ENCODE measurements at regions not wholly inside any gene's neighbourhood (a gene's known extent, or its start where the extent isn't known, plus 50 kb on each side); places are given as distances from the start of the nearest gene placed in this dataset.

DNA sequence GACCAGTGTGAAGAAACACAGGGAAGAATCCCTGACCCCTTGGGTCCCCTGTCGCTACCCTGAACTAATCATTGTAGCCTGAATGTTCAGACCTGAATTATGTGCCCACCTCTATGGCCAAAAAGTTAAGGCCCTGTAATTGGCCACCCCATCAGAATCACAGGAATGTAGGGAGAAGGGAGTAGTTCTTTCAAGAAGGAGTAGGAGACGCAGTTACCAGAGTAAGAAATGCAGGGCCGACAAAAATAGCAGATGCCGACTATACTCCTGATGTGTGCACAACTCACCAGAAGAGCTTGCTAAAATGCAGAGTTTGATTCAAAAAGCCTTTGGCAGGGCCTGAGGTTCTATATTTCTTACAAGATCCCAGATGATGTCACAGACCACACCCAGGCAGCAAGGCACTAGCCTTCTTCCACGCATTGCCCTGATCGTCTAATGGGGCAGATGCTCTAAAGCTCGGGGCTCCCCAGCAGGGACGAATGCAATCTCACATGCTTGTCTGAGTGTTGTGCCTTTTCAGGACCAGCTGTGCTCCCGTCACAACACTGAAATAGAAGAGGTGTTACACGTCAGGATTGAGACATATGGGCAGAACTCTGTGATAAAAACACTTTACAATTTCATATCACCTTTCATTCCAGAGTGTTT is 161.0 kb upstream of the FAM241A start:
- no peaks in the 10 kb centered on the region for H4K20me1 ChIP-seq (ENCODE audit: insufficient read depth, low read length)
- H2AFZ ChIP-seq (ENCODE audit: low read length): no peak overlapping the region
- no peak for DNase-seq (ENCODE audit: insufficient read length, low spot score, missing footprints)
- H3K79me2 ChIP-seq (ENCODE audit: insufficient read depth, low read length): no peaks in the 10 kb centered on the region
- no peaks in the 10 kb centered on the region for H3K4me1 ChIP-seq (ENCODE audit: insufficient read depth, low read length)
- H3K27ac ChIP-seq (ENCODE audit: low read depth, low read length): no peak overlapping the region
- H3K4me3 ChIP-seq (ENCODE audit: insufficient read depth, low read length): no peak overlapping the region
- TF ChIP-seq, protein P1, sequence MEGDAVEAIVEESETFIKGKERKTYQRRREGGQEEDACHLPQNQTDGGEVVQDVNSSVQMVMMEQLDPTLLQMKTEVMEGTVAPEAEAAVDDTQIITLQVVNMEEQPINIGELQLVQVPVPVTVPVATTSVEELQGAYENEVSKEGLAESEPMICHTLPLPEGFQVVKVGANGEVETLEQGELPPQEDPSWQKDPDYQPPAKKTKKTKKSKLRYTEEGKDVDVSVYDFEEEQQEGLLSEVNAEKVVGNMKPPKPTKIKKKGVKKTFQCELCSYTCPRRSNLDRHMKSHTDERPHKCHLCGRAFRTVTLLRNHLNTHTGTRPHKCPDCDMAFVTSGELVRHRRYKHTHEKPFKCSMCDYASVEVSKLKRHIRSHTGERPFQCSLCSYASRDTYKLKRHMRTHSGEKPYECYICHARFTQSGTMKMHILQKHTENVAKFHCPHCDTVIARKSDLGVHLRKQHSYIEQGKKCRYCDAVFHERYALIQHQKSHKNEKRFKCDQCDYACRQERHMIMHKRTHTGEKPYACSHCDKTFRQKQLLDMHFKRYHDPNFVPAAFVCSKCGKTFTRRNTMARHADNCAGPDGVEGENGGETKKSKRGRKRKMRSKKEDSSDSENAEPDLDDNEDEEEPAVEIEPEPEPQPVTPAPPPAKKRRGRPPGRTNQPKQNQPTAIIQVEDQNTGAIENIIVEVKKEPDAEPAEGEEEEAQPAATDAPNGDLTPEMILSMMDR (IDR thresholded peaks at IDR 0.05; ENCODE audit: extremely low read depth, low read depth, low read length): no peak
- no peaks in the 10 kb centered on the region for H3K9me3 ChIP-seq (ENCODE audit: low read depth, low read length)
- no peaks in the 10 kb centered on the region for H3K36me3 ChIP-seq (ENCODE audit: insufficient read depth, low read length)
- H3K27me3 ChIP-seq (ENCODE audit: insufficient read depth, low read length): no peaks in the 10 kb centered on the region
- no peak overlapping the region for H3K4me2 ChIP-seq (ENCODE audit: insufficient read depth, low read length)

DNA sequence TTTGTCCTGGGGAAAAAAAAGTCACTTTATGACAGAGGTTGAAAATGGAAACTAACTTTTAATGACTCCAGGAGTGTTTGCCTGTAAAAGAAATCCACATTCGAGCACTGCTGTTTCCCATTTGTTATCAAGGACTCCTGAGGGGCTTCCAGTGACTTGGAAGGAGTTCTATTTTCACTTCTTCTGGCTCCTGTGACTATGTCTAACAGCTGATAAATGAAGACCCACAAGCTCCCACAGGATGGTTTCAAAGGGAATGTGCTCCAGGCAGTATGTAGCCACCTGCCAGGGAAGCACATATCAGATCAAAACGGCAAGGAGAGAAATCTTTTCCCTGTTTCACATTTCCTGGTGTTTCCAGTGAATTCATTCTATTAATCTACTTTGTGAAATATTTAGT is 159.8 kb upstream of the FAM241A start:
- no peaks in the 10 kb centered on the region for H3K9me3 ChIP-seq (ENCODE audit: low read depth, low read length)
- no peak overlapping the region for H3K4me3 ChIP-seq (ENCODE audit: insufficient read depth, low read length)
- no peaks in the 10 kb centered on the region for H3K27me3 ChIP-seq (ENCODE audit: insufficient read depth, low read length)
- no peaks in the 10 kb centered on the region for H3K79me2 ChIP-seq (ENCODE audit: insufficient read depth, low read length)
- H4K20me1 ChIP-seq (ENCODE audit: insufficient read depth, low read length): no peaks in the 10 kb centered on the region
- no peaks in the 10 kb centered on the region for H3K36me3 ChIP-seq (ENCODE audit: insufficient read depth, low read length)
- no peaks in the 10 kb centered on the region for H3K4me1 ChIP-seq (ENCODE audit: insufficient read depth, low read length)
- no peak for DNase-seq (ENCODE audit: insufficient read length, low spot score, missing footprints)
- H3K27ac ChIP-seq (ENCODE audit: low read depth, low read length): no peak overlapping the region
- H3K4me2 ChIP-seq (ENCODE audit: insufficient read depth, low read length): no peak overlapping the region
- TF ChIP-seq, protein P1 (IDR thresholded peaks at IDR 0.05; ENCODE audit: extremely low read depth, low read depth, low read length): no peak
- H2AFZ ChIP-seq (ENCODE audit: low read length): no peak overlapping the region

DNA sequence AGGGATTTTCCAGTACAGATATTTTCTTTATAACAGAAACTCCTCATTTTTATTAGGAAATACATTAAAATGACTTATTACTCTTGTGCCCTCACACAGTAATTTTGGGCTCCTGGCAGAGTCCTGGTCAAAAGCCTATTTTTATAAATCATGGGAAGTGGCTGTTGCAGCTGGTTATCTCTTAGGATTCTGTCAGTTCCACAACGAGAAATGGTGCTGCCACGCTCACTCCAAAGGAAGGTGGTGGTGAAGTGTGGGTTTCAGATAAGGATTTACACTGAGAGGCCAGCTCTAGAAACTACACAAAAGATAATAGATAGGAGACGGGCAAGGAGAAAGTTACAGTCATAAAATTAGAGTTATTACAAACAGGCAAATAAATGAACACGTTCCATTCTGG is 159.2 kb upstream of the FAM241A start:
- DNase-seq (ENCODE audit: insufficient read length, low spot score, missing footprints): no peak
- H3K4me3 ChIP-seq (ENCODE audit: insufficient read depth, low read length): no peak overlapping the region
- H2AFZ ChIP-seq (ENCODE audit: low read length): no peak overlapping the region
- no peaks in the 10 kb centered on the region for H3K79me2 ChIP-seq (ENCODE audit: insufficient read depth, low read length)
- H3K4me2 ChIP-seq (ENCODE audit: insufficient read depth, low read length): no peak overlapping the region
- no peak overlapping the region for H3K27ac ChIP-seq (ENCODE audit: low read depth, low read length)
- H3K9me3 ChIP-seq (ENCODE audit: low read depth, low read length): no peaks in the 10 kb centered on the region
- H3K4me1 ChIP-seq (ENCODE audit: insufficient read depth, low read length): no peaks in the 10 kb centered on the region
- H3K27me3 ChIP-seq (ENCODE audit: insufficient read depth, low read length): no peaks in the 10 kb centered on the region
- TF ChIP-seq, protein P1 (IDR thresholded peaks at IDR 0.05; ENCODE audit: extremely low read depth, low read depth, low read length): no peak
- no peaks in the 10 kb centered on the region for H3K36me3 ChIP-seq (ENCODE audit: insufficient read depth, low read length)
- no peaks in the 10 kb centered on the region for H4K20me1 ChIP-seq (ENCODE audit: insufficient read depth, low read length)

DNA sequence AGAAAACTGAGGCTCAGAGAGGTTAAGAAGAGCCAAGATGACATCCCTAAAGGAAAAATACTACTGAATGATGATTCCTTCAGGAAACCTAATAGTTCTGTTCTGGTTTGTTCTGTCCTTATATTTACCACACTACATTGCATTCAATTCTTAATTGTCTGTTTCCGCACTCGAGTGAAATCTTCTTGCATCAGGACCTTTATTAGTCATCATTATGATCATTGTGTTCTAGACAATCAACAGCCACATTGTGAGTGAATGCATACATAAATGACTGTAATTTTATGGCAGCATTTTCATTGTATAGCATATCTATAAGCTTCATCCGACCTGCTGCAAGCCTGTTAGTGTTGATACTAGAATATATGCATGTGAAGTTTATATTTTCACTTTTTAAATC is 156.7 kb upstream of the FAM241A start:
- Histone ChIP-seq H3K9me3 (ENCODE audit: low read depth, low read length) (no peaks in the 10 kb centered on the region), H2AFZ (ENCODE audit: low read length) (no peak overlapping the region), H3K79me2 (ENCODE audit: insufficient read depth, low read length) (no peaks in the 10 kb centered on the region), H3K4me3 (ENCODE audit: insufficient read depth, low read length) (no peak overlapping the region), H3K4me1 (ENCODE audit: insufficient read depth, low read length) (no peaks in the 10 kb centered on the region), H3K27me3 (ENCODE audit: insufficient read depth, low read length) (no peaks in the 10 kb centered on the region), H3K27ac (ENCODE audit: low read depth, low read length) (no peak overlapping the region), H3K36me3 (ENCODE audit: insufficient read depth, low read length) (no peaks in the 10 kb centered on the region), H4K20me1 (ENCODE audit: insufficient read depth, low read length) (no peaks in the 10 kb centered on the region), H3K4me2 (ENCODE audit: insufficient read depth, low read length) (no peak overlapping the region)
- TF ChIP-seq, protein P1 (IDR thresholded peaks at IDR 0.05; ENCODE audit: extremely low read depth, low read depth, low read length): no peak
- no peak for DNase-seq (ENCODE audit: insufficient read length, low spot score, missing footprints)

Measured in osteoblast (primary cell).